H1 (cell line): ENCODE measurements at regions not wholly inside any gene's neighbourhood (a gene's known extent, or its start where the extent isn't known, plus 50 kb on each side); places are given as distances from the start of the nearest gene placed in this dataset.

Source experiments
- CTCF ChIA-PET: fragments of 300-600 bp; sonication (Branson Sonifier 250); formaldehyde crosslinking; loops from one replicate; lab custom pipeline; 2021; ENCODE audit not compliant: partially characterized antibody; lab: Charles Lee
- POLR2A ChIA-PET: fragments of 300-600 bp; sonication (Branson Sonifier 250); formaldehyde crosslinking; loops from one replicate; lab custom pipeline; 2021; ENCODE audit warnings: inconsistent platforms; ENCODE audit not compliant: partially characterized antibody; lab: Charles Lee
- DNase-seq, 2 experiments: peaks; one replicate each; pipeline versions ENCODE4 v3.0.0 to v3.0.0-alpha.2; 2010 to 2022; ENCODE audit warnings: low spot score in 2 of 2, low read depth in 1 of 2, mixed read lengths in 1 of 2
- FAIRE-seq: peaks from 2 replicates; lab custom pipeline; 2011; peaks lifted over from hg19 to GRCh38; lab: Jason Lieb, UNC
- H2AFZ ChIP-seq: 2 replicates; pipeline ENCODE4 v1.8.1; 2012; ENCODE audit warnings: low read length, inconsistent platforms
- H2AK5ac ChIP-seq: 2 replicates; pipeline ENCODE4 v1.6.1; 2013; ENCODE audit warnings: low read depth, low read length
- H2BK120ac ChIP-seq: replicated peaks from 2 replicates; pipeline ENCODE3; 2013; ENCODE audit warnings: low read depth, low read length, inconsistent platforms
- H2BK12ac ChIP-seq: 2 replicates; pipeline ENCODE4 v1.6.1; 2013; ENCODE audit warnings: low read depth, low read length
- H2BK15ac ChIP-seq: 2 replicates; pipeline ENCODE4 v1.6.1; 2013; ENCODE audit warnings: low read length
- H2BK20ac ChIP-seq: 2 replicates; pipeline ENCODE4 v1.6.1; 2013; ENCODE audit warnings: low read length
- H2BK5ac ChIP-seq: 2 replicates; pipeline ENCODE4 v1.6.1; 2013; ENCODE audit warnings: low read depth, low read length
- H3K14ac ChIP-seq: 2 replicates; pipeline ENCODE4 v1.6.1; 2013; ENCODE audit warnings: inconsistent platforms; ENCODE audit not compliant: insufficient read length
- H3K18ac ChIP-seq: 2 replicates; pipeline ENCODE4 v1.6.1; 2013; ENCODE audit warnings: low read length; ENCODE audit errors: extremely low read depth
- H3K23ac ChIP-seq: 2 replicates; pipeline ENCODE4 v1.6.1; 2013; ENCODE audit warnings: inconsistent platforms; ENCODE audit not compliant: insufficient read length
- H3K23me2 ChIP-seq: 2 replicates; pipeline ENCODE4 v1.6.1; 2013; ENCODE audit warnings: low read depth, low read length
- H3K27ac ChIP-seq: 2 replicates; pipeline ENCODE4 v1.6.1; 2011; ENCODE audit warnings: low read depth, low read length, inconsistent platforms
- H3K27me3 ChIP-seq, 4 experiments: replicated peaks in 1 of 4; 1 replicate in 1 of 4; 2 replicates in 3 of 4; pipeline versions ENCODE4 v1.6.1 to v1.8.1; 2011 to 2013; ENCODE audit warnings: low read length in 3 of 4, mild to moderate bottlenecking in 3 of 4, inconsistent platforms in 2 of 4, mixed read lengths in 2 of 4, moderate library complexity in 1 of 4; ENCODE audit not compliant: control insufficient read depth in 3 of 4, insufficient read depth in 3 of 4; ENCODE audit errors: extremely low read depth in 1 of 4
- H3K36me3 ChIP-seq, 4 experiments: 2 replicates each; pipeline versions ENCODE4 v1.6.1 to v1.8.1; 2011 to 2013; ENCODE audit warnings: mild to moderate bottlenecking in 4 of 4, low read length in 3 of 4, moderate library complexity in 2 of 4, control low read depth in 1 of 4, inconsistent platforms in 1 of 4; ENCODE audit not compliant: insufficient read depth in 4 of 4, control insufficient read depth in 2 of 4
- H3K4ac ChIP-seq: replicated peaks from 2 replicates; pipeline ENCODE3; 2013; ENCODE audit warnings: low read length, low read depth, mixed read lengths, inconsistent platforms; ENCODE audit not compliant: insufficient read length
- H3K4me1 ChIP-seq, 4 experiments: replicated peaks in 1 of 4; 1 replicate in 1 of 4; 2 replicates in 3 of 4; pipeline versions ENCODE4 v1.6.1 to v1.8.1; 2011 to 2013; ENCODE audit warnings: low read length in 3 of 4, inconsistent platforms in 2 of 4, mixed read lengths in 1 of 4; ENCODE audit not compliant: insufficient read depth in 4 of 4, control insufficient read depth in 3 of 4
- H3K4me2 ChIP-seq, 2 experiments: 2 replicates each; pipeline versions ENCODE4 v1.6.1 to v1.8.1; 2011 to 2013; ENCODE audit warnings: low read depth in 2 of 2, low read length in 2 of 2, control low read depth in 1 of 2, inconsistent platforms in 1 of 2, mild to moderate bottlenecking in 1 of 2; ENCODE audit not compliant: insufficient read depth in 1 of 2
- H3K4me3 ChIP-seq, 4 experiments: fragments of 200-600, 300-600 bp in 1 of 4; sonication (generic), shearing (Covaris generic), sonication (Bioruptor Twin) in 1 of 4; 2 replicates each; pipeline versions ENCODE4 v1.5.1 to v1.8.1; 2011 to 2016; ENCODE audit warnings: low read length in 4 of 4, low read depth in 3 of 4, control low read depth in 2 of 4, inconsistent platforms in 2 of 4, mild to moderate bottlenecking in 2 of 4, mixed read lengths in 1 of 4, moderate library complexity in 1 of 4; ENCODE audit not compliant: insufficient read depth in 2 of 4; ENCODE audit errors: extremely low read depth in 1 of 4
- H3K56ac ChIP-seq: replicated peaks from 2 replicates; pipeline ENCODE3; 2013; ENCODE audit warnings: low read depth, mild to moderate bottlenecking, mixed read lengths, low read length, inconsistent platforms; ENCODE audit not compliant: insufficient read length
- H3K79me1 ChIP-seq: 2 replicates; pipeline ENCODE4 v1.6.1; 2013; ENCODE audit warnings: low read depth, low read length, control low read depth
- H3K79me2 ChIP-seq, 2 experiments: 2 replicates each; pipeline versions ENCODE4 v1.6.1 to v1.8.1; 2012 to 2013; ENCODE audit warnings: low read length in 2 of 2, mild to moderate bottlenecking in 2 of 2, inconsistent platforms in 1 of 2; ENCODE audit not compliant: insufficient read depth in 2 of 2, control insufficient read depth in 1 of 2
- H3K9ac ChIP-seq, 4 experiments: replicated peaks in 1 of 4; 1 replicate in 1 of 4; 2 replicates in 3 of 4; pipeline versions ENCODE4 v1.6.1 to v1.8.1; 2011 to 2013; ENCODE audit warnings: low read depth in 3 of 4, low read length in 3 of 4, control low read depth in 2 of 4, mild to moderate bottlenecking in 2 of 4, moderate library complexity in 2 of 4, inconsistent platforms in 1 of 4; ENCODE audit errors: extremely low read depth in 1 of 4
- H3K9me3 ChIP-seq, 2 experiments: 2 replicates each; pipeline versions ENCODE4 v1.6.1 to v1.8.1; 2012 to 2013; ENCODE audit warnings: mild to moderate bottlenecking in 2 of 2, moderate library complexity in 2 of 2, control low read depth in 1 of 2, inconsistent platforms in 1 of 2, low read depth in 1 of 2, low read length in 1 of 2, mixed read lengths in 1 of 2; ENCODE audit not compliant: insufficient read depth in 2 of 2
- H4K20me1 ChIP-seq, 2 experiments: replicated peaks in 1 of 2; 2 replicates each; pipeline versions ENCODE3 to v1.8.1; 2011 to 2013; ENCODE audit warnings: inconsistent platforms in 2 of 2, low read length in 2 of 2, mild to moderate bottlenecking in 1 of 2; ENCODE audit not compliant: insufficient read depth in 2 of 2, control insufficient read depth in 1 of 2
- H4K5ac ChIP-seq: 2 replicates; pipeline ENCODE4 v1.6.1; 2013; ENCODE audit warnings: low read length, low read depth, mixed read lengths, inconsistent platforms; ENCODE audit not compliant: insufficient read length
- H4K8ac ChIP-seq: 2 replicates; pipeline ENCODE4 v1.8.0; 2013; ENCODE audit warnings: mild to moderate bottlenecking, moderate library complexity, low read length, inconsistent platforms; ENCODE audit not compliant: insufficient read depth; ENCODE audit errors: extremely low read depth
- H4K91ac ChIP-seq: replicated peaks from 2 replicates; pipeline ENCODE3; 2013; ENCODE audit warnings: low read length, mixed read lengths, inconsistent platforms; ENCODE audit not compliant: insufficient read length
- BCL11A ChIP-seq, 2 experiments: IDR thresholded peaks; one replicate each; pipeline ENCODE4 v1.6.1; 2011; ENCODE audit warnings: low read depth in 2 of 2, low read length in 2 of 2, mild to moderate bottlenecking in 2 of 2
- GABPA ChIP-seq: IDR thresholded peaks from 2 replicates; pipeline ENCODE4 v1.6.1; 2011; ENCODE audit warnings: mild to moderate bottlenecking, low read length, moderate library complexity, borderline replicate concordance; ENCODE audit not compliant: insufficient read depth
- HDAC6 ChIP-seq: IDR thresholded peaks from one replicate; pipeline ENCODE4 v1.7.1; 2012; ENCODE audit warnings: low read depth, mild to moderate bottlenecking, inconsistent platforms, low read length, moderate library complexity
- JUND ChIP-seq: IDR thresholded peaks from 2 replicates; pipeline ENCODE4 v1.6.1; 2011; ENCODE audit warnings: mild to moderate bottlenecking, improper control_type of control experiment, low read length
- NANOG ChIP-seq: IDR thresholded peaks from 2 replicates; pipeline ENCODE4 v1.6.1; 2011; ENCODE audit warnings: low read length, low read depth, mild to moderate bottlenecking, inconsistent platforms; ENCODE audit not compliant: insufficient read depth, poor library complexity, severe bottlenecking
- POLR2A ChIP-seq, 2 experiments: IDR thresholded peaks; 1 replicate in 1 of 2; 2 replicates in 1 of 2; pipeline ENCODE4 v1.6.1; 2011; ENCODE audit warnings: low read depth in 2 of 2, low read length in 2 of 2, mild to moderate bottlenecking in 2 of 2; ENCODE audit errors: control extremely low read depth in 1 of 2
- RNF2 ChIP-seq: fragments of 200-900, 300-1000 bp; sonication (generic); IDR thresholded peaks from 2 replicates; pipeline ENCODE4 v1.7.1; 2016; ENCODE audit warnings: borderline replicate concordance, low read depth, mild to moderate bottlenecking, antibody characterized with exemption, low read length; ENCODE audit not compliant: poor library complexity, severe bottlenecking; ENCODE audit errors: missing control alignments
- TCF12 ChIP-seq: IDR thresholded peaks from 2 replicates; pipeline ENCODE4 v1.6.1; 2011; ENCODE audit warnings: low read depth, mild to moderate bottlenecking, low read length
- WGBS, 2 experiments: shearing (Covaris generic) in 1 of 2; methylation state at CpG; one replicate each; pipeline versions ENCODE4 v1.1.6 to v1.1.7; 2013 to 2015; ENCODE audit warnings: low lambda C conversion rate in 2 of 2, mixed read lengths in 2 of 2, inconsistent platforms in 1 of 2, low coverage in 1 of 2, missing lambda C conversion rate in 1 of 2; ENCODE audit not compliant: insufficient replicate concordance in 2 of 2, insufficient coverage in 1 of 2, insufficient read length in 1 of 2; ENCODE audit errors: extremely low coverage in 1 of 2, missing lambda C conversion rate in 1 of 2; 5-methylcytosine and 5-hydroxymethylcytosine counted together

- H4K8ac ChIP-seq: no peak overlapping the region
- H4K5ac ChIP-seq: no peak overlapping the region
- TF ChIP-seq NANOG (no peak), HDAC6 (no peak), TCF12 (no peak), JUND (no peak), BCL11A (IDR thresholded peaks at IDR 0.05; ENCODE audit: low read depth in 2 of 2, low read length in 2 of 2) (no peak), RNF2 (no peak), GABPA (no peak), POLR2A (IDR thresholded peaks at IDR 0.05; ENCODE audit: control extremely low read depth in 1 of 2, low read depth in 2 of 2, low read length in 2 of 2) (no peak)
- ChIA-PET POLR2A (no interaction called here), CTCF (interaction anchor here (0.5 kb wide), 1 partner anchor 220 kb away, joined by 3 read pairs; no protein-coding TSS in a partner anchor)
- H3K56ac ChIP-seq: no peak overlapping the region
- H3K27me3 ChIP-seq: no peaks in the 10 kb centered on the region
- no peaks in the 10 kb centered on the region for H3K79me2 ChIP-seq
- no peak overlapping the region for H3K27ac ChIP-seq
- H4K91ac ChIP-seq: no peak overlapping the region
- H3K79me1 ChIP-seq: no peaks in the 10 kb centered on the region
- no peak overlapping the region for H3K4ac ChIP-seq
- H3K23me2 ChIP-seq: peaks cover 2% of the 10 kb centered on the region; the same call in 1 of the 2 replicates
- H3K23ac ChIP-seq: no peak overlapping the region
- no peaks in the 10 kb centered on the region for H3K9me3 ChIP-seq
- no peak overlapping the region for H2AFZ ChIP-seq
- H3K36me3 ChIP-seq: no peaks in the 10 kb centered on the region
- H3K9ac ChIP-seq: no peak overlapping the region
- H3K4me1 ChIP-seq: peaks cover 0 to 1% (median 0%) of the 10 kb centered on the region in 4 experiments; a peak in 1 of 7 replicates
- WGBS, 2 experiments: 97% methylated on average over 13 of the region's 13 CpGs; no CpG with 5 or more reads in 1 of the 2 experiments
- no peak overlapping the region for H2BK12ac ChIP-seq
- no peak for DNase-seq
- H4K20me1 ChIP-seq: no peaks in the 10 kb centered on the region
- no peak overlapping the region for H2BK20ac ChIP-seq
- H3K14ac ChIP-seq: no peak overlapping the region
- no peak overlapping the region for H3K4me2 ChIP-seq
- H2BK5ac ChIP-seq: no peak overlapping the region
- no peak overlapping the region for H3K18ac ChIP-seq
- no peak overlapping the region for H2AK5ac ChIP-seq
- no peak for FAIRE-seq
- H2BK120ac ChIP-seq: no peak overlapping the region
- H3K4me3 ChIP-seq: no peak overlapping the region
- H2BK15ac ChIP-seq: no peak overlapping the region
Observed at GRCh38 chr18:78169174-78169864, 810.3 kb upstream of the SALL3 start.
